GM12878 (cell line): ENCODE measurements at regions not wholly inside any gene's neighbourhood (a gene's known extent, or its start where the extent isn't known, plus 50 kb on each side); places are given as distances from the start of the nearest gene placed in this dataset.

ENCODE experiments used
- BRCA1 ChIP-seq: IDR thresholded peaks from 2 replicates; pipeline ENCODE4 v1.6.1; 2011; ENCODE audit warnings: low read depth, low read length, improper control_type of control experiment
- CTCF ChIP-seq, 3 experiments: IDR thresholded peaks in 2 of 3; conservative IDR thresholded peaks in 1 of 3; 2 replicates each; pipeline ENCODE4 v1.5.1; 2011; ENCODE audit warnings: low read depth in 3 of 3, low read length in 3 of 3, mild to moderate bottlenecking in 3 of 3, control low read depth in 2 of 3, moderate library complexity in 2 of 3, inconsistent platforms in 1 of 3, mixed read lengths in 1 of 3; ENCODE audit not compliant: control insufficient read depth in 2 of 3, insufficient read depth in 1 of 3; ENCODE audit errors: extremely low read depth in 1 of 3
- E2F4 ChIP-seq: IDR thresholded peaks from 2 replicates; pipeline ENCODE4 v1.6.1; 2012; ENCODE audit warnings: low read depth, low read length, improper control_type of control experiment
- E2F8 ChIP-seq: fragments of 450-650 bp; IDR thresholded peaks from 2 replicates; pipeline ENCODE4 v1.6.1; 2018; ENCODE audit warnings: mild to moderate bottlenecking, low read depth, moderate library complexity; ENCODE audit not compliant: partially characterized antibody
- EZH2 ChIP-seq: IDR thresholded peaks from 2 replicates; pipeline ENCODE4 v1.6.1; 2012; ENCODE audit warnings: low read depth, mild to moderate bottlenecking, control low read depth, inconsistent platforms, low read length, borderline replicate concordance; ENCODE audit not compliant: control insufficient read depth
- JUND ChIP-seq: IDR thresholded peaks from 2 replicates; pipeline ENCODE4 v1.6.1; 2012; ENCODE audit warnings: low read depth, mild to moderate bottlenecking, low read length, improper control_type of control experiment, moderate library complexity
- NBN ChIP-seq: fragments of 450-650 bp; IDR thresholded peaks from 2 replicates; pipeline ENCODE4 v1.6.1; 2016
- POLR2A ChIP-seq: IDR thresholded peaks from 2 replicates; pipeline ENCODE4 v1.6.1; 2011; ENCODE audit warnings: low read depth, mild to moderate bottlenecking, low read length
- YY1 ChIP-seq: IDR thresholded peaks from 2 replicates; pipeline ENCODE4 v1.6.1; 2011; ENCODE audit warnings: low read depth, mild to moderate bottlenecking, low read length
- TF ChIP-seq, protein P1 (sequence below): fragments of 450-650 bp; IDR thresholded peaks from 2 replicates; pipeline ENCODE4 v1.6.1; 2014; ENCODE audit warnings: mild to moderate bottlenecking

DNA sequence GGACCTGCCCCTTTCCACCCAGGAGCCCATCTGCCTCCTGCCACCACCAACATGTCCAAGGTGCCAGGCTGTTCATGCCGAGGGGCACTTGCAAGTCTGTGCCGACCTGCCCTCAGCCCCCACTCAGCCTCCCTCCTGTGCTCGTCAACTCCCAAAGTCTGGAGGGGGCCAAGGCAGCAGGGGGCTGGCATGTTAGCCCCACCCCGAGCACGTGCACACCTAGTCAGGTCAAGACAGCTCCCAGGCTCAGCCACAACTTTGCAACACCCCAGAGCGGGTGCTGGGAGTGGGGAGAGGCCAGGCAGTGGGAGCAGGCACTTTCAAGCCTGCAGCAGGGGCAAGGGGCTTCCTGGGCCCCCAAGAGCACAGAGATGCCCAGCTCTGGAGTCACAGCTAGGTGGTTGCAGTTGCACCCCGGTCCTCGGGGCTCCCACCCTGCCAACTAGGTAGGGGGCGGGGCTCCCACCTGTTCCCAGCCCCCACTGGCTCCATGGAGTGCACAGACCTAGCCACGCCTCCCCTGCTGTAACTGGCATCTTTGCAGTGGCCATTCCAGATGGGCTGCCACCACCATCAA lies 272.5 kb downstream of the CETN3 start:
- TF ChIP-seq POLR2A (no peak), EZH2 (no peak), CTCF (IDR thresholded peaks at IDR 0.05 in 2 of 3, conservative IDR thresholded peaks at IDR 0.05 in 1 of 3; ENCODE audit: control insufficient read depth in 2 of 3, extremely low read depth in 1 of 3, insufficient read depth in 1 of 3, low read depth in 3 of 3, low read length in 3 of 3) (no peak), JUND (no peak), NBN (no peak), BRCA1 (no peak), E2F4 (no peak), YY1 (no peak), E2F8 (no peak)
- TF ChIP-seq, protein P1, sequence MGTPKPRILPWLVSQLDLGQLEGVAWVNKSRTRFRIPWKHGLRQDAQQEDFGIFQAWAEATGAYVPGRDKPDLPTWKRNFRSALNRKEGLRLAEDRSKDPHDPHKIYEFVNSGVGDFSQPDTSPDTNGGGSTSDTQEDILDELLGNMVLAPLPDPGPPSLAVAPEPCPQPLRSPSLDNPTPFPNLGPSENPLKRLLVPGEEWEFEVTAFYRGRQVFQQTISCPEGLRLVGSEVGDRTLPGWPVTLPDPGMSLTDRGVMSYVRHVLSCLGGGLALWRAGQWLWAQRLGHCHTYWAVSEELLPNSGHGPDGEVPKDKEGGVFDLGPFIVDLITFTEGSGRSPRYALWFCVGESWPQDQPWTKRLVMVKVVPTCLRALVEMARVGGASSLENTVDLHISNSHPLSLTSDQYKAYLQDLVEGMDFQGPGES = no peak
